CD14-positive monocyte (primary cell): ENCODE measurements at regions not wholly inside any gene's neighbourhood (a gene's known extent, or its start where the extent isn't known, plus 50 kb on each side); places are given as distances from the start of the nearest gene placed in this dataset.

ENCODE experiments used
- DNase-seq, 3 donors: peaks; one replicate each; pipeline ENCODE4 v3.0.0-alpha.2; 2011 to 2022
- H2AFZ ChIP-seq: 2 replicates; pipeline ENCODE4 v1.6.0; 2012; ENCODE audit warnings: mild to moderate bottlenecking, low read depth, low read length, inconsistent platforms; ENCODE audit not compliant: insufficient read depth, poor library complexity, severe bottlenecking
- H3K27ac ChIP-seq, 2 donors: 1 replicate in 1 of 2; 2 replicates in 1 of 2; pipeline ENCODE4 v1.5.1; 2012 to 2013; ENCODE audit warnings: low read length in 2 of 2, control low read depth in 1 of 2, inconsistent platforms in 1 of 2, low read depth in 1 of 2, mild to moderate bottlenecking in 1 of 2
- H3K27me3 ChIP-seq, 2 donors: one replicate each; pipeline versions ENCODE4 v1.6.0 to v1.6.1; 2011 to 2013; ENCODE audit warnings: low read length in 2 of 2; ENCODE audit not compliant: control insufficient read depth in 2 of 2, insufficient read depth in 2 of 2
- H3K36me3 ChIP-seq, 2 donors: replicated peaks in 1 of 2; 1 replicate in 1 of 2; 2 replicates in 1 of 2; pipeline versions ENCODE4 v1.5.1 to v1.6.1; 2012 to 2013; ENCODE audit warnings: low read length in 2 of 2, control low read depth in 1 of 2, inconsistent platforms in 1 of 2, mild to moderate bottlenecking in 1 of 2; ENCODE audit not compliant: insufficient read depth in 2 of 2, control insufficient read depth in 1 of 2
- H3K4me1 ChIP-seq, 2 donors: 1 replicate in 1 of 2; 2 replicates in 1 of 2; pipeline versions ENCODE4 v1.5.1 to v1.6.1; 2012 to 2013; ENCODE audit warnings: low read length in 2 of 2, control low read depth in 1 of 2, inconsistent platforms in 1 of 2, mild to moderate bottlenecking in 1 of 2, moderate library complexity in 1 of 2; ENCODE audit not compliant: insufficient read depth in 2 of 2, control insufficient read depth in 1 of 2
- H3K4me2 ChIP-seq: replicated peaks from 2 replicates; pipeline ENCODE3; 2012; ENCODE audit warnings: low read length, moderate library complexity, mild to moderate bottlenecking; ENCODE audit not compliant: poor library complexity, severe bottlenecking; ENCODE audit errors: extremely low read depth
- H3K4me3 ChIP-seq, 3 experiments: fragments of 200-600 bp in 1 of 3; sonication (generic) in 1 of 3; replicated peaks in 1 of 3; 1 replicate in 2 of 3; 2 replicates in 1 of 3; pipeline ENCODE4 v1.5.1; 2011 to 2013; ENCODE audit warnings: low read length in 3 of 3, mild to moderate bottlenecking in 3 of 3, control low read depth in 2 of 3, low read depth in 2 of 3, inconsistent platforms in 1 of 3, moderate library complexity in 1 of 3
- H3K79me2 ChIP-seq: 2 replicates; pipeline ENCODE4 v1.6.0; 2012; ENCODE audit warnings: mild to moderate bottlenecking, control low read depth, inconsistent platforms, low read length, moderate library complexity; ENCODE audit not compliant: insufficient read depth
- H3K9ac ChIP-seq: 2 replicates; pipeline ENCODE4 v1.6.0; 2017; ENCODE audit warnings: low read length, mild to moderate bottlenecking; ENCODE audit not compliant: insufficient read depth, poor library complexity, severe bottlenecking
- H3K9me3 ChIP-seq, 2 donors: replicated peaks in 1 of 2; 1 replicate in 1 of 2; 2 replicates in 1 of 2; pipeline versions ENCODE4 v1.5.1 to v1.6.1; 2012 to 2013; ENCODE audit warnings: low read length in 2 of 2, control low read depth in 1 of 2; ENCODE audit not compliant: control insufficient read depth in 1 of 2, insufficient read depth in 1 of 2
- H4K20me1 ChIP-seq: 2 replicates; pipeline ENCODE4 v1.6.0; 2012; ENCODE audit warnings: mild to moderate bottlenecking, low read length, control low read depth, moderate library complexity; ENCODE audit not compliant: insufficient read depth
- H3K27ac Mint-ChIP-seq, 7 donors: one replicate each; pipeline ENCODE4 v1.8.0; 2020; ENCODE audit warnings: mild to moderate bottlenecking in 7 of 7, mixed read lengths in 7 of 7, moderate library complexity in 6 of 7, inconsistent platforms in 2 of 7
- H3K27me3 Mint-ChIP-seq, 3 donors: one replicate each; pipeline ENCODE4 v1.8.0; 2021 to 2022; ENCODE audit warnings: low read depth in 3 of 3, mild to moderate bottlenecking in 3 of 3, mixed read lengths in 3 of 3, moderate library complexity in 3 of 3, inconsistent platforms in 1 of 3
- H3K36me3 Mint-ChIP-seq, 2 donors: one replicate each; pipeline ENCODE4 v1.8.0; 2020; ENCODE audit warnings: mixed read lengths in 2 of 2, inconsistent platforms in 1 of 2, mild to moderate bottlenecking in 1 of 2
- H3K4me1 Mint-ChIP-seq: one replicate; pipeline ENCODE4 v1.8.0; 2020; ENCODE audit warnings: mild to moderate bottlenecking, mixed read lengths
- H3K4me3 Mint-ChIP-seq, 2 donors: one replicate each; pipeline ENCODE4 v1.8.0; 2020; ENCODE audit warnings: mild to moderate bottlenecking in 2 of 2, mixed read lengths in 2 of 2, moderate library complexity in 1 of 2
- H3K9me3 Mint-ChIP-seq, 7 donors: one replicate each; pipeline ENCODE4 v1.8.0; 2020 to 2022; ENCODE audit warnings: mixed read lengths in 7 of 7, mild to moderate bottlenecking in 6 of 7, moderate library complexity in 6 of 7, inconsistent platforms in 2 of 7
- CTCF ChIP-seq: fragments of 200-600 bp; IDR thresholded peaks from one replicate; pipeline ENCODE4 v1.8.0; 2022; ENCODE audit warnings: antibody characterized with exemption, mild to moderate bottlenecking
- WGBS: methylation state at CpG from one replicate; pipeline ENCODE4 v1.1.5; 2013; ENCODE audit warnings: missing lambda C conversion rate; ENCODE audit not compliant: insufficient coverage; 5-methylcytosine and 5-hydroxymethylcytosine counted together
- intact Hi-C, 2 donors: fragments of 100-400 bp; cut with micrococcal nuclease; formaldehyde crosslinking; loops; one replicate each; pipeline versions ENCODE4 v1.15.0 to v1.15.1; 2023

- peaks cover 16 to 31% of the 10 kb centered on the region in 2 donors for H3K4me1 ChIP-seq
- DNase-seq, result no peak
- TF ChIP-seq CTCF, result no peak
- Mint-ChIP-seq H3K4me3 (no peak overlapping the region), H3K27ac (peak overlapping the region in 3 of 7 donors; percentile 43 to 66 (median 55)), H3K36me3 (peaks cover 0 to 3% of the 10 kb centered on the region in 2 donors), H3K9me3 (peaks cover 0 to 2% (median 0%) of the 10 kb centered on the region in 7 donors), H3K27me3 (peaks cover 0 to 12% (median 0%) of the 10 kb centered on the region in 3 donors), H3K4me1 (peaks cover 44% of the 10 kb centered on the region)
- no peaks in the 10 kb centered on the region for H3K9me3 ChIP-seq
- H2AFZ ChIP-seq, result no peak overlapping the region
- H4K20me1 ChIP-seq, result no peaks in the 10 kb centered on the region
- no peaks in the 10 kb centered on the region for H3K36me3 ChIP-seq
- no peaks in the 10 kb centered on the region for H3K79me2 ChIP-seq
- intact Hi-C loops, result loop anchor here in 1 of 2 donors (10.0 kb wide), 2 partner anchors 68 to 128 kb away; no protein-coding TSS in a partner anchor
- no peak overlapping the region for H3K4me3 ChIP-seq
- no peaks in the 10 kb centered on the region for H3K27me3 ChIP-seq
- H3K9ac ChIP-seq, result no peak overlapping the region
- WGBS, result no CpG with 5 or more reads among the region's 4 CpGs
- no peak overlapping the region for H3K4me2 ChIP-seq
- no peak overlapping the region for H3K27ac ChIP-seq
Observed at GRCh38 chr5:173736374-173736773, 119.9 kb upstream of the BOD1 start.

GRCh38 chr5:173736923-173737412, 120.5 kb upstream of the BOD1 start:
- peak; percentile 46 to 62 (median 52) for DNase-seq
- H3K27me3 ChIP-seq, result no peaks in the 10 kb centered on the region
- H3K36me3 ChIP-seq, result no peaks in the 10 kb centered on the region
- no peak overlapping the region for H3K4me2 ChIP-seq
- 21% methylated on average over 4 of the region's 8 CpGs for WGBS
- H3K27ac ChIP-seq, result no peak overlapping the region
- no peaks in the 10 kb centered on the region for H3K79me2 ChIP-seq
- H3K4me3 ChIP-seq, result no peak overlapping the region
- Mint-ChIP-seq H3K27me3 (peaks cover 0 to 12% (median 0%) of the 10 kb centered on the region in 3 donors), H3K4me3 (no peak overlapping the region), H3K27ac (peak overlapping the region in 4 of 7 donors; percentile 33 to 81 (median 49)), H3K4me1 (peaks cover 49% of the 10 kb centered on the region), H3K9me3 (peaks cover 0 to 2% (median 0%) of the 10 kb centered on the region in 7 donors), H3K36me3 (peaks cover 0 to 3% of the 10 kb centered on the region in 2 donors)
- H3K4me1 ChIP-seq, result peaks cover 20 to 36% of the 10 kb centered on the region in 2 donors
- no peak overlapping the region for H3K9ac ChIP-seq
- H2AFZ ChIP-seq, result no peak overlapping the region
- intact Hi-C loops, result loop anchor here in 1 of 2 donors (10.0 kb wide), 2 partner anchors 68 to 128 kb away; no protein-coding TSS in a partner anchor
- TF ChIP-seq CTCF, result no peak
- H4K20me1 ChIP-seq, result no peaks in the 10 kb centered on the region
- H3K9me3 ChIP-seq, result no peaks in the 10 kb centered on the region
